Vagina (tissue), 2 donors: ENCODE measurements at regions not wholly inside any gene's neighbourhood (a gene's known extent, or its start where the extent isn't known, plus 50 kb on each side); places are given as distances from the start of the nearest gene placed in this dataset.

Experiments
- DNase-seq, 2 donors: peaks; one replicate each; pipeline ENCODE4 v3.0.0-alpha.2; 2017; ENCODE audit errors: extremely low spot score in 2 of 2
- H3K27ac ChIP-seq: fragments of 200-600 bp; sonication (generic); one replicate; pipeline ENCODE4 v1.5.1; 2019
- H3K27me3 ChIP-seq: fragments of 200-600 bp; sonication (generic); one replicate; pipeline ENCODE4 v1.5.1; 2019
- H3K36me3 ChIP-seq, 2 donors: fragments of 200-600 bp; sonication (generic); one replicate each; pipeline ENCODE4 v1.5.1; 2017 to 2019
- H3K4me1 ChIP-seq: fragments of 200-600 bp; sonication (generic); one replicate; pipeline ENCODE4 v1.5.1; 2019
- H3K4me3 ChIP-seq, 2 donors: fragments of 200-600 bp; sonication (generic); 1 replicate in 1 of 2; 2 replicates in 1 of 2; pipeline ENCODE4 v1.5.1; 2016 to 2019
- H3K9me3 ChIP-seq: fragments of 200-600 bp; sonication (generic); one replicate; pipeline ENCODE4 v1.5.1; 2019
- CTCF ChIP-seq, 3 experiments: fragments of 450-650 bp in 2 of 3; fragments of 200-600 bp in 1 of 3; sonication (generic) in 1 of 3; IDR thresholded peaks; one replicate each; pipeline ENCODE4 v1.5.1; 2017 to 2019; ENCODE audit warnings: antibody characterized with exemption in 3 of 3, mild to moderate bottlenecking in 2 of 3, moderate library complexity in 2 of 3
- POLR2A ChIP-seq, 2 donors: fragments of 450-650 bp; IDR thresholded peaks; one replicate each; pipeline ENCODE4 v1.6.1; 2017; ENCODE audit warnings: antibody characterized with exemption in 2 of 2, mild to moderate bottlenecking in 2 of 2, moderate library complexity in 2 of 2
- POLR2AphosphoS5 ChIP-seq, 2 donors: sonication (generic); formaldehyde crosslinking; IDR thresholded peaks; one replicate each; pipeline ENCODE4 v1.9.0; 2017; ENCODE audit warnings: antibody characterized with exemption in 2 of 2, mild to moderate bottlenecking in 2 of 2, low read depth in 1 of 2; ENCODE audit not compliant: insufficient read depth in 1 of 2
- intact Hi-C: fragments of 100-400 bp; cut with DNase I; formaldehyde crosslinking; loops from one replicate; pipeline ENCODE4 v1.15.1; 2023

GRCh38 chr3:146746190-146746589, 141.0 kb upstream of the PLSCR5 start:
- H3K36me3 ChIP-seq = no peaks in the 10 kb centered on the region

GRCh38 chr3:146739203-146739671, 134.1 kb upstream of the PLSCR5 start:
- H3K27me3 ChIP-seq = no peaks in the 10 kb centered on the region
- no peak for TF ChIP-seq POLR2AphosphoS5 (IDR thresholded peaks at IDR 0.05; ENCODE audit: insufficient read depth in 1 of 2, low read depth in 1 of 2)
- no peak for TF ChIP-seq CTCF (IDR thresholded peaks at IDR 0.05)
- TF ChIP-seq POLR2A (IDR thresholded peaks at IDR 0.05) = no peak
- H3K4me1 ChIP-seq = no peaks in the 10 kb centered on the region
- no peak overlapping the region for H3K4me3 ChIP-seq
- DNase-seq = no peak
- H3K36me3 ChIP-seq = no peaks in the 10 kb centered on the region
- no peak overlapping the region for H3K27ac ChIP-seq
- H3K9me3 ChIP-seq = no peaks in the 10 kb centered on the region
- intact Hi-C loops = no loop called here

More at GRCh38 chr3:146746190-146746589, 141.0 kb upstream of the PLSCR5 start:
- Histone ChIP-seq H3K9me3 (no peaks in the 10 kb centered on the region), H3K4me1 (no peaks in the 10 kb centered on the region), H3K27ac (no peak overlapping the region), H3K27me3 (no peaks in the 10 kb centered on the region), H3K4me3 (no peak overlapping the region)
- TF ChIP-seq CTCF (IDR thresholded peaks at IDR 0.05) = no peak
- no peak for TF ChIP-seq POLR2A (IDR thresholded peaks at IDR 0.05)
- no peak for TF ChIP-seq POLR2AphosphoS5 (IDR thresholded peaks at IDR 0.05; ENCODE audit: insufficient read depth in 1 of 2, low read depth in 1 of 2)
- DNase-seq = no peak
- intact Hi-C loops = no loop called here

GRCh38 chr3:146732325-146732724, 127.2 kb upstream of the PLSCR5 start:
- intact Hi-C loops = no loop called here

GRCh38 chr3:146715170-146715569, 110.0 kb upstream of the PLSCR5 start:
- Histone ChIP-seq H3K27me3 (no peaks in the 10 kb centered on the region), H3K27ac (no peak overlapping the region), H3K9me3 (no peaks in the 10 kb centered on the region), H3K4me1 (no peaks in the 10 kb centered on the region), H3K36me3 (no peaks in the 10 kb centered on the region), H3K4me3 (no peak overlapping the region)
- DNase-seq = no peak
- TF ChIP-seq CTCF (IDR thresholded peaks at IDR 0.05) (no peak), POLR2A (IDR thresholded peaks at IDR 0.05) (no peak), POLR2AphosphoS5 (IDR thresholded peaks at IDR 0.05; ENCODE audit: insufficient read depth in 1 of 2, low read depth in 1 of 2) (no peak)
- intact Hi-C loops = no loop called here

More at GRCh38 chr3:146732325-146732724, 127.2 kb upstream of the PLSCR5 start:
- Histone ChIP-seq H3K4me1 (no peaks in the 10 kb centered on the region), H3K27me3 (no peaks in the 10 kb centered on the region), H3K9me3 (no peaks in the 10 kb centered on the region), H3K4me3 (no peak overlapping the region), H3K27ac (no peak overlapping the region), H3K36me3 (no peaks in the 10 kb centered on the region)
- TF ChIP-seq POLR2A (IDR thresholded peaks at IDR 0.05) (no peak), CTCF (IDR thresholded peaks at IDR 0.05) (no peak), POLR2AphosphoS5 (IDR thresholded peaks at IDR 0.05; ENCODE audit: insufficient read depth in 1 of 2, low read depth in 1 of 2) (no peak)
- DNase-seq = no peak

- Histone ChIP-seq H3K36me3 (no peaks in the 10 kb centered on the region), H3K4me3 (no peak overlapping the region), H3K9me3 (no peaks in the 10 kb centered on the region), H3K27ac (no peak overlapping the region), H3K4me1 (no peaks in the 10 kb centered on the region), H3K27me3 (no peaks in the 10 kb centered on the region)
- DNase-seq = no peak
- TF ChIP-seq POLR2A (IDR thresholded peaks at IDR 0.05) (no peak), CTCF (IDR thresholded peaks at IDR 0.05) (no peak)
- intact Hi-C loops = no loop called here
These were observed 107.7 kb upstream of the PLSCR5 start for GRCh38 chr3:146712806-146713205.
